ENCODE measurements at regions not wholly inside any gene's neighbourhood (a gene's known extent, or its start where the extent isn't known, plus 50 kb on each side); places are given as distances from the start of the nearest gene placed in this dataset.

DNA sequence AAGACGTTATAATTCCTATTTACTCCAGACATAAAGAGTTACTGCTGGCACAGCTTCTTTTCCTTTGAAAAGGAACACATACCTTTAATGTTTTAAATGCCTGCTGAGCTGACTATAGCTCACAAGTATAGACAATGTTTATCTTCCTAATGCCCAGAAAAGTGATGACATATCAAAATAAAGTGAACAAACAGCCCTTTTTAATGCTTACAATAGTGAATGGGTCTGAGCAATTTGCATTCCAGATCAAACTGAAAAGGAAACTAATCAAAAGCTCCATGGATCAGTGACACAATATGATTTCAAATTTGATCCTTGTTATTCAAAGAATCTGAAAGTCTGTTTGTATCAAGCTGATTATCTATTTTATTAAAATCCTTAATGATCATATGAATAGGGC, 233.6 kb upstream of the SEMA3E start:
- TF ChIP-seq EZH2 (optimal IDR thresholded peaks at IDR 0.05; ENCODE audit: low read depth, low read length) (no peak), EZH2phosphoT487 (IDR thresholded peaks at IDR 0.05; ENCODE audit: low read length) (no peak)
- TF ChIP-seq, protein P1, sequence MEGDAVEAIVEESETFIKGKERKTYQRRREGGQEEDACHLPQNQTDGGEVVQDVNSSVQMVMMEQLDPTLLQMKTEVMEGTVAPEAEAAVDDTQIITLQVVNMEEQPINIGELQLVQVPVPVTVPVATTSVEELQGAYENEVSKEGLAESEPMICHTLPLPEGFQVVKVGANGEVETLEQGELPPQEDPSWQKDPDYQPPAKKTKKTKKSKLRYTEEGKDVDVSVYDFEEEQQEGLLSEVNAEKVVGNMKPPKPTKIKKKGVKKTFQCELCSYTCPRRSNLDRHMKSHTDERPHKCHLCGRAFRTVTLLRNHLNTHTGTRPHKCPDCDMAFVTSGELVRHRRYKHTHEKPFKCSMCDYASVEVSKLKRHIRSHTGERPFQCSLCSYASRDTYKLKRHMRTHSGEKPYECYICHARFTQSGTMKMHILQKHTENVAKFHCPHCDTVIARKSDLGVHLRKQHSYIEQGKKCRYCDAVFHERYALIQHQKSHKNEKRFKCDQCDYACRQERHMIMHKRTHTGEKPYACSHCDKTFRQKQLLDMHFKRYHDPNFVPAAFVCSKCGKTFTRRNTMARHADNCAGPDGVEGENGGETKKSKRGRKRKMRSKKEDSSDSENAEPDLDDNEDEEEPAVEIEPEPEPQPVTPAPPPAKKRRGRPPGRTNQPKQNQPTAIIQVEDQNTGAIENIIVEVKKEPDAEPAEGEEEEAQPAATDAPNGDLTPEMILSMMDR (IDR thresholded peaks at IDR 0.05; ENCODE audit: low read length): no peak

Measured in MM.1S (cell line).